ENCODE measurements at regions not wholly inside any gene's neighbourhood (a gene's known extent, or its start where the extent isn't known, plus 50 kb on each side); places are given as distances from the start of the nearest gene placed in this dataset.
A peak's percentile ranks its signal among the peaks of the same experiment; 100 is the strongest.

- POLR2A ChIA-PET = no interaction called here
- no peak for TF ChIP-seq ZBTB7A (tag by site-specific recombination; IDR thresholded peaks at IDR 0.05; ENCODE audit: low read depth)
- no peak for TF ChIP-seq ZNF488 (tag by site-specific recombination; IDR thresholded peaks at IDR 0.05)
- no peak for TF ChIP-seq ZNF157 (tag by site-specific recombination; IDR thresholded peaks at IDR 0.05)
- no peak for TF ChIP-seq ZBTB8A (tag by site-specific recombination; IDR thresholded peaks at IDR 0.05)
- TF ChIP-seq ZNF843 (tag by site-specific recombination; IDR thresholded peaks at IDR 0.05) = no peak
- H3K4me1 ChIP-seq (ENCODE audit: control insufficient read depth, insufficient read depth, low read length) = no peaks in the 10 kb centered on the region
- CTCF ChIA-PET = interaction anchor here (1.0 kb wide), 1 partner anchor 9 kb away, joined by 3 read pairs; no protein-coding TSS in a partner anchor
- no peaks in the 10 kb centered on the region for H3K9me3 ChIP-seq (ENCODE audit: control insufficient read depth, insufficient read depth, low read depth, low read length)
- H3K4me3 ChIP-seq (ENCODE audit: low read depth, low read length) = no peak overlapping the region
- H3K27ac ChIP-seq (ENCODE audit: extremely low read depth, low read depth, low read length) = no peak overlapping the region
- no peaks in the 10 kb centered on the region for H3K36me3 ChIP-seq (ENCODE audit: control insufficient read depth in 2 of 2, insufficient read depth in 1 of 2, low read length in 2 of 2)
These were observed 89.3 kb upstream of the RET start for GRCh38 chr10:42987575-42987974.

- CTCF ChIA-PET = interaction anchor here (1.0 kb wide), 1 partner anchor 8 kb away, joined by 3 read pairs; no protein-coding TSS in a partner anchor
- POLR2A ChIA-PET = no interaction called here
- TF ChIP-seq ZNF324 (tag by site-specific recombination; IDR thresholded peaks at IDR 0.05) (no peak), GLIS2 (tag by site-specific recombination; IDR thresholded peaks at IDR 0.05) (no peak), ZSCAN23 (tag by site-specific recombination; IDR thresholded peaks at IDR 0.05) (no peak), ZNF239 (tag by site-specific recombination; IDR thresholded peaks at IDR 0.05) (no peak), ZNF654 (tag by site-specific recombination; IDR thresholded peaks at IDR 0.05; ENCODE audit: low read depth) (no peak), ZNF211 (tag by site-specific recombination; IDR thresholded peaks at IDR 0.05; ENCODE audit: low read depth) (no peak)
- H3K9me3 ChIP-seq (ENCODE audit: control insufficient read depth, insufficient read depth, low read depth, low read length) = no peaks in the 10 kb centered on the region
- H3K27ac ChIP-seq (ENCODE audit: extremely low read depth, low read depth, low read length) = no peak overlapping the region
- H3K4me1 ChIP-seq (ENCODE audit: control insufficient read depth, insufficient read depth, low read length) = no peaks in the 10 kb centered on the region
- H3K4me3 ChIP-seq (ENCODE audit: low read depth, low read length) = no peak overlapping the region
- H3K36me3 ChIP-seq (ENCODE audit: control insufficient read depth in 2 of 2, insufficient read depth in 1 of 2, low read length in 2 of 2) = no peaks in the 10 kb centered on the region
These were observed 88.8 kb upstream of the RET start for GRCh38 chr10:42988069-42988468.

- Histone ChIP-seq H3K36me3 (ENCODE audit: control insufficient read depth in 2 of 2, insufficient read depth in 1 of 2, low read length in 2 of 2) (no peaks in the 10 kb centered on the region), H3K4me1 (ENCODE audit: control insufficient read depth, insufficient read depth, low read length) (no peaks in the 10 kb centered on the region), H3K9me3 (ENCODE audit: control insufficient read depth, insufficient read depth, low read depth, low read length) (no peaks in the 10 kb centered on the region), H3K4me3 (ENCODE audit: low read depth, low read length) (no peak overlapping the region), H3K27ac (ENCODE audit: extremely low read depth, low read depth, low read length) (no peak overlapping the region)
- CTCF ChIA-PET = interaction anchor here (0.5 to 1.0 kb wide), 2 partner anchors 7 to 138 kb away, joined by 3 read pairs; no protein-coding TSS in a partner anchor
- POLR2A ChIA-PET = no interaction called here
- TF ChIP-seq ATF2 (tag by site-specific recombination; IDR thresholded peaks at IDR 0.05; ENCODE audit: low read depth) = no peak
- no peak for TF ChIP-seq ZNF830 (tag by site-specific recombination; IDR thresholded peaks at IDR 0.05; ENCODE audit: low read depth)
- TF ChIP-seq ZFHX2 (tag by site-specific recombination; conservative IDR thresholded peaks at IDR 0.05) = peak; percentile 86
- TF ChIP-seq ZNF513 (tag by site-specific recombination; IDR thresholded peaks at IDR 0.05) = no peak
- TF ChIP-seq ZNF23 (tag by site-specific recombination; IDR thresholded peaks at IDR 0.05; ENCODE audit: borderline replicate concordance) = no peak
- no peak for TF ChIP-seq ZBTB26 (tag by site-specific recombination; optimal IDR thresholded peaks at IDR 0.05)
- peak; percentile 90 for TF ChIP-seq EGR2 (tag by site-specific recombination; IDR thresholded peaks at IDR 0.05; ENCODE audit: low read depth)
These were observed 88.1 kb upstream of the RET start for GRCh38 chr10:42988517-42989395.

All from HEK293 (cell line).